Fibroblast of pulmonary artery (primary cell): ENCODE measurements at regions not wholly inside any gene's neighbourhood (a gene's known extent, or its start where the extent isn't known, plus 50 kb on each side); places are given as distances from the start of the nearest gene placed in this dataset.

ENCODE experiments used
- DNase-seq: peaks from one replicate; pipeline ENCODE4 v3.0.0-alpha.2; 2010; ENCODE audit warnings: low read depth
- H3K4me3 ChIP-seq: replicated peaks from 2 replicates; pipeline ENCODE4 v1.5.1; 2011; ENCODE audit warnings: low read depth, mild to moderate bottlenecking, control low read depth, low read length, moderate library complexity
- TF ChIP-seq, protein P1 (sequence below): IDR thresholded peaks from 2 replicates; pipeline ENCODE4 v1.5.1; 2011; ENCODE audit warnings: mild to moderate bottlenecking, control low read depth, low read length, inconsistent platforms; ENCODE audit errors: missing control alignments

DNA sequence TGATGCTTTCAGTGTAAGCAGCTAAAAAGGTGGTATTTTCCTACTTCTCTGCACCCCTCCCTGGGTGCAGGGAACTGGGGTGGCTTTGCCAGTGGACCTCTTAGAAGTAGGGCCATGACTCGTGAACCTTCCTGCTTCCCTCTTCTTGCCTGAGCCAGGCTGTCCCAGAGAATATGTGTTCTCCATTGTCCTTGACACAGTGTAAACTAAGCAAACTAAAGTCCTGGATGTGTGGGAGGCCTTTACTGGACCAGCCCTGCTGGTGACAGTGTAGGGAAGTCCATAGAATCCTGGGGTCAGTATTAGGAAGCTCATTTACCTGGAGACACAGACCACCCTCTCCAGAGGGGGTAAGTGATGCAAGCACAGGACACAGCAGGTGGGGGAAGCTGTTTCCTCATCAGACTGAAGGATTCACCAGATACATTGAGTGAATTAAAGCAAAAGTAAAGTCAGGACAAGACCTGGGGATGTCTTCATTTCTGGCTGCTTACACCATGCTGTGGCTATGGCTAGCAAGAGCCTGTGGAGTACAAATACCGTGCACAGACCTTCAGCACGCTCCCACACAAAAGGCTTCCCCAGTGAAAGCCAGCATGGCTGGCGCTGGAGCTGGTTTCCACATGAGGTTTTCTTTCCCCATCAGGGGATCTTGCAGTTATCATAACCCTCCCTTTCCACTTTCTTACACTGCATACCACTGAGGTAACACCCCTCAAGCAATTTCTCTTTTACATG lies 64.8 kb upstream of the LPP start:
- TF ChIP-seq, protein P1, sequence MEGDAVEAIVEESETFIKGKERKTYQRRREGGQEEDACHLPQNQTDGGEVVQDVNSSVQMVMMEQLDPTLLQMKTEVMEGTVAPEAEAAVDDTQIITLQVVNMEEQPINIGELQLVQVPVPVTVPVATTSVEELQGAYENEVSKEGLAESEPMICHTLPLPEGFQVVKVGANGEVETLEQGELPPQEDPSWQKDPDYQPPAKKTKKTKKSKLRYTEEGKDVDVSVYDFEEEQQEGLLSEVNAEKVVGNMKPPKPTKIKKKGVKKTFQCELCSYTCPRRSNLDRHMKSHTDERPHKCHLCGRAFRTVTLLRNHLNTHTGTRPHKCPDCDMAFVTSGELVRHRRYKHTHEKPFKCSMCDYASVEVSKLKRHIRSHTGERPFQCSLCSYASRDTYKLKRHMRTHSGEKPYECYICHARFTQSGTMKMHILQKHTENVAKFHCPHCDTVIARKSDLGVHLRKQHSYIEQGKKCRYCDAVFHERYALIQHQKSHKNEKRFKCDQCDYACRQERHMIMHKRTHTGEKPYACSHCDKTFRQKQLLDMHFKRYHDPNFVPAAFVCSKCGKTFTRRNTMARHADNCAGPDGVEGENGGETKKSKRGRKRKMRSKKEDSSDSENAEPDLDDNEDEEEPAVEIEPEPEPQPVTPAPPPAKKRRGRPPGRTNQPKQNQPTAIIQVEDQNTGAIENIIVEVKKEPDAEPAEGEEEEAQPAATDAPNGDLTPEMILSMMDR, result no peak
- no peak for DNase-seq

DNA sequence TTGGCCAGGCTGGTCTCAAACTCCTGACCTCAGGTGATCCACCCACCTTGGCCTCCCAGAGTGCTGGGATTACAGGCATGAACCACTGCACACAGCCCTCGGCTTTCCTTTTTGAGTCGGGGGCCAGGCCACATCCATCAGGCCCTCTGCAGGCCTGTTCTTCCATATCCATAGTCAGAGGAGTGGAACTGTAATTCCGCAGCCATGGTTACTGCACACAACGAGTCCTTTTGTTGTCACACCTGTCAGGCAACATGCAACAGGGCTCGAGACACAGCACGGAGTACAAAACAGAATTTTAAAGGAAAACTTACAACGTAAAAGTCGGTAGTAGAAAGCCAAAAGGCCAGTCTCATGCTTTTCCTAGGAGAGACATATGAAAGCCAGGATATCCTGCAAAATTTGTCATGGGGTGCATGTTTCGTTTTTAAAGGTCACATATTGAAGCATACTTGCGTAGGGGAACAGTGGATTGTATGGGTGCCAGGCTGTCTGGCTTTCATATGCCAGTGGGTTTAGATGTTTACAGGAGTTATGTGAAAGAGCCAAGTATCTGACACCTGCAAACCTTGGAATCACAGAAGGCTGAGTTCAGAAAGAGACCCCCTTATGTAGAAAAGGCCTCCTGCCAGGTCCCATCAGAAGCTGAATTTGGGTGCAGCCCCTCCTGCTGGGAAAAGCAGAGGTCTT lies 63.2 kb upstream of the LPP start:
- DNase-seq, result no peak
- no peak overlapping the region for H3K4me3 ChIP-seq

More for the DNA sequence above, 64.8 kb upstream of the LPP start:
- no peak overlapping the region for H3K4me3 ChIP-seq

DNA sequence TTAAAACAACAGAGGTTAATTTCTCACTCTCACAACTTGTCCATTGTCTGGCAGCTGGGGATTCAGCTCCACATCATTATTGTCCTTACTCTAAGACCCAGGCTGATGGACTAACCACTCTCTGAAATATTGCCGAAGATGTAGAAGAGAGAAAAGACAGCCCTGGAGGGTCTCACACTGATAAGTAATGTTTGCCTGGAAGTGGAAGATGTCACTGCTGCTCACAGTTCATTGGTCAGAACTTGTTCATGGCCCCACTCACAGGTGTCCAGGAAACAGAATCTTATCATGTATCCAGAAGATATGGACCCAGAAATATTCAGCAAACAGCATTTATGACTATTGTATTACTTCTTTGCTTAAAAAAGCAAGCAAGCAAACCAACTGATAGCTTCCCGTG lies 62.2 kb upstream of the LPP start:
- H3K4me3 ChIP-seq, result no peak overlapping the region
- no peak for DNase-seq
- TF ChIP-seq, protein P1, result no peak

More for the DNA sequence above, 63.2 kb upstream of the LPP start:
- TF ChIP-seq, protein P1, result no peak

DNA sequence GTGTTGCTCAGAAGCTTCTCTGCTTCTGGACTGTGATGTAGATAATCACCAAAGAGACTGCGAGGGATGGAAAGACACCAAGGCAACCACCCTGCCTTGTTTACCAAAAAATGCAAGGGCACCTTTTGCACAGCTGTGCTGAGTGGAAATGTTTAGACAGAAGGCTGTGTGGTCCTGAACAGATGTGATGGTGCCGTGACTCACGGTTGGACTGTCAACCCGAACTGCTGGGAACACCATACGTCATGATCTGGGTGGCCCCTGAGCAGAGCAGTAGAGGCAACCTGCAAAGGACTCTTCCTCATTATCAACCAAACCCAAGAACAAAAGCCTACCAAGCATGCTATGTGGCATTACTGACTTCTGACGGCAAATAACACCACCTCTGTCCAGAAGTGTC lies 61.3 kb upstream of the LPP start:
- H3K4me3 ChIP-seq, result no peak overlapping the region
- DNase-seq, result no peak
- TF ChIP-seq, protein P1, result no peak

DNA sequence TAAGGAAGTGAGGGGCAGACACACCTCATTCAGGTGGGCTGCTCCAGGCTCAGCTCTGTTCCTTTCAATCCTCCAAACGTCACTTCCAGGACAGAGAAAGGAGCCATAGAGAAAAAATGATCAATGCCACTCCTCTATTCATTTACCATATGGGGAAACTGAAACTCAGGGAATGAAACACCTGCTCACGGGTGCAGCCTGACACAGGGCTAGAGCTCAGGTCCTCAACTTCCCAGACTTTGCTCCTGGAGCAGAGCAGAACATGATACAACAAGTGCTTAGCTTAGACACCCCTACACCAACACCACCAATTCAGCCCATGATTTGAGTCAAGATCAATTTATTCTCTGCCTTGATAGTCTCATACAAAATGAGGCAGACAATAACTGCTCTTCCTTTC lies 58.5 kb upstream of the LPP start:
- H3K4me3 ChIP-seq, result no peak overlapping the region
- TF ChIP-seq, protein P1, result no peak
- no peak for DNase-seq

DNA sequence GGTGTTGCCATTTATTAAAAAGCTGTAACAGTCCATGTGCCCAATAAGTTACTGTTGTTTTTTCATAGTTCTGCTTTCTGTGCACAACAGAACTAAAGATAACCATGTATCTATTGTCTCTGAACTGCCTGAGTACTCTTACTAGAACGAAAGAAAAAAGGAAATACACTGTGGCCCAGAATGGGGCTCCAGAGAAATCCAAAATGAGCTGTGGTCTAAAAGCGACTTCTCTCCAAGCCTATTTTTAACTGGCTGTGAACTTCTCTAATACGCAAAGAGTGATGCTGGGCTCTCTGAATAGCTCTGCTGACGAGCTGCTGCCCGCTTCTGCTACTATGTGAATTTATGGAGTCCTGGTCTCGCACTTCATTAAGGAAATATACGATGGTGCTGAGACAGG lies 56.2 kb upstream of the LPP start:
- H3K4me3 ChIP-seq, result no peak overlapping the region
- TF ChIP-seq, protein P1, result no peak
- DNase-seq, result no peak
